ENCODE measurements at regions not wholly inside any gene's neighbourhood (a gene's known extent, or its start where the extent isn't known, plus 50 kb on each side); places are given as distances from the start of the nearest gene placed in this dataset.
"Not testable (repeated sequence)": the region's sequence is repeated elsewhere in the genome, so short reads cannot be mapped to it uniquely, and the experiment has no call there.

- DNase-seq (ENCODE audit: low spot score): no peak
- no peak for TF ChIP-seq CTCF (IDR thresholded peaks at IDR 0.05; ENCODE audit: extremely low read depth, insufficient read depth, missing control alignments)
- in situ Hi-C loops (cut with MboI; ENCODE audit: low pct_unique_long_range_greater_than_20kb, low sequenced_read_pairs, unreplicated experiment): no loop called here
These were observed 1033.3 kb upstream of the FLRT2 start for GRCh38 chr14:84496677-84497076.

GRCh38 chr14:84512823-84513222, 1017.1 kb upstream of the FLRT2 start:
- DNase-seq (ENCODE audit: low spot score); in situ Hi-C loops (cut with MboI; ENCODE audit: low pct_unique_long_range_greater_than_20kb, low sequenced_read_pairs, unreplicated experiment): not testable (repeated sequence)

- no peak for TF ChIP-seq CTCF (IDR thresholded peaks at IDR 0.05; ENCODE audit: extremely low read depth, insufficient read depth, missing control alignments)
- in situ Hi-C loops (cut with MboI; ENCODE audit: low pct_unique_long_range_greater_than_20kb, low sequenced_read_pairs, unreplicated experiment): no loop called here
- DNase-seq (ENCODE audit: low spot score): no peak
These were observed 1010.1 kb upstream of the FLRT2 start for GRCh38 chr14:84519836-84520235.

GRCh38 chr14:84520711-84521338, 1009.1 kb upstream of the FLRT2 start:
- no peak for DNase-seq (ENCODE audit: low spot score)
- in situ Hi-C loops (cut with MboI; ENCODE audit: low pct_unique_long_range_greater_than_20kb, low sequenced_read_pairs, unreplicated experiment): no loop called here

GRCh38 chr14:84523746-84524145, 1006.2 kb upstream of the FLRT2 start:
- TF ChIP-seq CTCF (IDR thresholded peaks at IDR 0.05; ENCODE audit: extremely low read depth, insufficient read depth, missing control alignments): no peak
- in situ Hi-C loops (cut with MboI; ENCODE audit: low pct_unique_long_range_greater_than_20kb, low sequenced_read_pairs, unreplicated experiment): no loop called here
- no peak for DNase-seq (ENCODE audit: low spot score)

More at GRCh38 chr14:84520711-84521338, 1009.1 kb upstream of the FLRT2 start:
- no peak for TF ChIP-seq CTCF (IDR thresholded peaks at IDR 0.05; ENCODE audit: extremely low read depth, insufficient read depth, missing control alignments)

GRCh38 chr14:84527706-84528105, 1002.2 kb upstream of the FLRT2 start:
- in situ Hi-C loops (cut with MboI; ENCODE audit: low pct_unique_long_range_greater_than_20kb, low sequenced_read_pairs, unreplicated experiment): no loop called here
- no peak for DNase-seq (ENCODE audit: low spot score)
- no peak for TF ChIP-seq CTCF (IDR thresholded peaks at IDR 0.05; ENCODE audit: extremely low read depth, insufficient read depth, missing control alignments)

GRCh38 chr14:84532016-84532415, 997.9 kb upstream of the FLRT2 start:
- in situ Hi-C loops (cut with MboI; ENCODE audit: low pct_unique_long_range_greater_than_20kb, low sequenced_read_pairs, unreplicated experiment): no loop called here
- no peak for TF ChIP-seq CTCF (IDR thresholded peaks at IDR 0.05; ENCODE audit: extremely low read depth, insufficient read depth, missing control alignments)
- DNase-seq (ENCODE audit: low spot score): no peak
